ENCODE measurements at regions not wholly inside any gene's neighbourhood (a gene's known extent, or its start where the extent isn't known, plus 50 kb on each side); places are given as distances from the start of the nearest gene placed in this dataset.

GRCh38 chr2:144151851-144152250 is 368.1 kb downstream of the ZEB2 start:
- no peak for DNase-seq

- no peak for DNase-seq
Observed at GRCh38 chr2:144151405-144151804, 368.5 kb downstream of the ZEB2 start.

GRCh38 chr2:144147356-144147755 is 372.6 kb downstream of the ZEB2 start:
- DNase-seq: no peak

GRCh38 chr2:144146876-144147275 is 373.0 kb downstream of the ZEB2 start:
- no peak for DNase-seq

DNA sequence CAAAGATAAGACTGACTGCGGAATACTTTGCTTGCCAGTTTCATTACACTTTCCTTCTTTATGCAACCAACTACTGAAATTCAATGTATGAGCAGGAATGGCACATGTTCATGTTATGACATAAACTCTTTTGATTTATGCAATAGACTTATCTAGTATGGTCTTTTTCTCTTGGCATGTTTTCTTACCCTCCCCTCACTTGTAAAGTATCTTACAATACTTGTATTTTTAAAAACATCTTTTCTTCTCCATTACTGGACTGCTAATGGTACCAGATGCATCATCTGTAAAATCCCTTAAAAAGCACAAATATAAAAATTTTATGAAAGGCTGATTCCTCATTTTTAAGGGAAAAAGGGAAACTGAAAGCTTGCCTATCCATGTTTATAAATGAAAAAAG is 373.8 kb downstream of the ZEB2 start:
- no peak for DNase-seq

DNA sequence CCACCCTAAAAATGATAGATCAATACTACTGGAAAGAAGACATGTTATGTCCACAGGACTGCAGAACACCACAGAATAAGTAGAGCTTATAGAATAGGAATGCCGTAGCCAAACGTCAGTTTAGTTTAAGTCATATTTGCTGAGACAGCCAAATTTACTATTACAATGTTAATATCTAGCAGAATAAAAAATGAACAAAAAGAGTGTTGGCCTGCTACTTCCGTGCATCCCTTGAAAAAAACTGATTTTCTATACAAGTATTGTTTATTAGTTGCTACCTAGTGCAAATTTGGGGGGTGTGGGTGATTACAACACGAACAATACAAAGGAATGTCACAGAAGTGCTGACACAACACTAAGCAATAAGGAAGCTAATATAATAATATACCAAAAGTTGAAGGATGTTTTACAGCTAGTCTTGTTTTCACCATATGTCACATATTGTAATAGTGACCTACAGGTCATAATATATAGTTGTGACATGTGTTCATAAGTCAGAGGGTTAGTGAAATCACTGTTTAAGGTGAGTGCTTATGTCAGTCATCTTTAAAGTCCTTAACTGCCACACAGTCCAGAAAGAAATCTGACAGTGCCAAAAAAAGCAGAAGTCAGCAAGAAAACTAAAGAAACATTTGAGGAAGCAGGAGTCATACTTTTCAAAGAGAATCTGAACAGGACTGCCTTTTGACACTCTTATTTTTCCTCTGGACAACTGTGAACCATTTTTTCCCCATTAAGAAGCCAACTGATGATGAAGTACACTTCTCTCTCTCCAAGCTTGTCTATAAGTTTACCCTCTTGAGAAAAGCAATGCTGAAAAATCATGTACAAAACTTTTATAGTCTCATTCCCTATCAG is 376.4 kb downstream of the ZEB2 start:
- DNase-seq: no peak

DNA sequence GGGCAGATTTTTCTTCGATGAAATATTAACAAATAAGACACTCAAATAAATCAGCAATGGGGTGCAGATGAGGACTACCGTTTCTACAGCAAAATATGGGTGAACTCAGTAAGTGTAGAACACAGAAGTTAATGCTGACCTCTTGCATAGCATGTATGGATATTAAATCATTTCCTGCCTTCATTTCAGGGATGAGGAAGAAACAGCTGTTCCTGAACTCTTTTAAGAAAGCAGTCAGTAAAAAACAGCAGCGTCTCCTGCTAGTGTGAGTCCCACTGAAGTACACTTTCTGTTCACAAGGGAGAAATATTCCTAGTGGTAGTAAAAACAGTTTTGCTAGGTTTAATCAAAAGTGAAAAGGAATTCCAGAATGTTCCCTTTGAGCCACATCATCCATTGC is 379.0 kb downstream of the ZEB2 start:
- no peak for DNase-seq

DNA sequence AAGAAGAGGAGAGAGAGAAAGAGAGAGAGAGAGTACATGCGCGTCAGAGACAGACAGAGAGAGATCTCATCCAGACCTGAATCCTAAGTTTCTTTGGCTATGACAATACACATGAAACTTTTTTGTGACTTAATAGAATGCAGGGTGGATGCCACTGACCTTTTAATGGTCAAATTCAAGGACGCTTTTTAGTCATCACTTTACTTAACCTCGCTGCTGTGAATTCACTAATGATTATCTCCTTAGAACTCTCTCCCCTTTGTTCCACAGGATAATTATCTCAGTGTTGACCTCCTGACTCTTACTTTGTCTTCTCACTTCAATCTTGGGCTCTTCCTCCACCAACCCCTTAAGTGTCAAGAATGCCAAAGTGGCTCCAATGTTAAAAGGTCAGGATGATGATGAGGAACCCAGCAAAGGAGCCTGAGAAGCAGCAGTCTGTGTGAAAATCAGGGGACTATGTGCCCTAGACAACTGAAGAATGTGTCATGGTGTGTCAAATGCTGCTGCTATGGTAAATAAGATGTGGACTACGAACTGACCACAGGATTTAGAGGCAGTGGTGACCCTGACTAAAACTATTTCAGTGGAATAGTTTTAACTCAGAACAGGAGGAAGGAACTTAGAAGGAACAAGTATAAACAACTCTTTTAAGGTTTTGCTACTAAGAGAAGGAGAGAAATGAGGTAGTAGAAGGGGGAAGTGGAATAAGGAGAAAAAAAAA is 382.1 kb downstream of the ZEB2 start:
- DNase-seq: no peak

DNA sequence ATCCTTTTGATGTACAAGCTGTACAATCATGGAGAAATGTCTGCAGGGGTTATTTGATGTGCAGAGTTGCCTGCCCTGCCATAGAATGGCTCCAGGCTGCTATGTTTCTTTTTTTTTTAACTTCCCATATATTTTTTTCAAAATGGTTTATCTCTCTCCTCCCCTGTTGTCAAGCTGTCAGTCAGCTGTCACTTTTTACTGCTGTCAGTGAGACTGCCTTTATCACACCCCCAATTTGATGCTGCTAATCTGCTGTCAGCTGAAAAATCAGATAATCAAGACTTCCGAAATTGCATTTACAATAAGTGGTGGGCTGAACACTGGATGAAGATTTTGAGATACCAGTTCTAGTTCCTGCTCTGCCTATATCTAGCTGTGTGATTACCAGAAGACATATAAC is 382.6 kb downstream of the ZEB2 start:
- no peak for DNase-seq

GRCh38 chr2:144136297-144137010 is 383.5 kb downstream of the ZEB2 start:
- no peak for DNase-seq

GRCh38 chr2:144133936-144134665 is 385.8 kb downstream of the ZEB2 start:
- DNase-seq: no peak

GRCh38 chr2:144132357-144132756 is 387.6 kb downstream of the ZEB2 start:
- DNase-seq: no peak

GRCh38 chr2:144131042-144131441 is 388.9 kb downstream of the ZEB2 start:
- DNase-seq: no peak

GRCh38 chr2:144130551-144130950 is 389.4 kb downstream of the ZEB2 start:
- DNase-seq: no peak

- DNase-seq: no peak
Observed at GRCh38 chr2:144128130-144128746, 391.7 kb downstream of the ZEB2 start.

DNA sequence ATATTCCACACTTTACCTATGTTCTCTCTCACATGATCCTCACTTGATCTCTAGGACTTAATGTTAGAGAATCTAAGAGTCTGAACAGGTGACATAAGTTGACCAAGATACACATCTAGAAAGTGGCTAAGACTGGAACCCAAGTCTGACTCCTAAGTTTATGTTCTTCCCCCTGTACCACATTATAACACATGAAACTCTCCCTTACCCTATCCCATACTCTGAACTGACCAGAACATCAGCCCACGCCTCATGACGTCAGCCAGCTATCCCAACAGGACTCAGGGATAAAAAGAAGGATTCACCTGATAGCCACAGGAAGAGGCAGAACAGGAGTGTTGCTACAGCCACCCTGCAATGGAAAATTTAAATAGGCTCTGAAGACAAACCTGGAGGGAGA is 392.2 kb downstream of the ZEB2 start:
- DNase-seq: no peak

DNA sequence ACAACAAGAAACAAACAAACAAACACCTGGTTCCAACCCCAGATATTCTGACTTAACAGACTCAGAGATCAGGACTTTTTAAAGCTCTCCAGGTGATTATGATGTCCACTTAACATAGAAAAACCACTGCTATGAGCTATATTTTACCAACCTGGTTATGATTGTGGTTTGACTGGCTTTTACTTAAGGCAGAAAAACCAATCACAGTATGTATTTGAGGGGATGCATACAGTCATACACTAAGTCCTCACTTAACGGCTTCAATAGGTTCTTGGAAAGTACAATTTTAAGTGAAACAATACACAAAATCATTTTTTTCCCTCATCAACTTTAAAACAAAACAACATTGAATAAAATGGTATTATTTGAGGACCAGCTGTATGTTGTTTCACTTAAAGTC is 393.6 kb downstream of the ZEB2 start:
- no peak for DNase-seq

DNA sequence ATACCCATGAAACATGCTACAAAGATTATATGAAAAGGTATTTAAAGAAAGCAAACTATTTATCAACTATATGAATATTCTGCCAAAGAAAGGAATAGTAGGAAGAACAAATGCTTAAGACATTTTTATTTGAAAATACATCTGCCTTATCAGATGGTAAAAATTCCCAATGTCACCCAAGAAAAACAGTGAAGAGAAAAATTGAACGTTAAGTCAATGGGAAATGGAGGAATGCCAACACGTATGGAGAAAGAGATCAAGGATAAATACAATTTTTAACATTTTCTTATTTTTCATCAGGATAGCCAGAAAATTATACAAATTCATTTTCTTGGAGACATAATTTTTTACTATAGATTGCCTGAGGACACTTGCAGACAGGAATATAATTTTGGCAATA is 394.2 kb downstream of the ZEB2 start:
- no peak for DNase-seq

GRCh38 chr2:144124882-144125281 is 395.0 kb downstream of the ZEB2 start:
- no peak for DNase-seq

- DNase-seq: no peak
Observed at GRCh38 chr2:144120487-144120886, 399.4 kb downstream of the ZEB2 start.

DNA sequence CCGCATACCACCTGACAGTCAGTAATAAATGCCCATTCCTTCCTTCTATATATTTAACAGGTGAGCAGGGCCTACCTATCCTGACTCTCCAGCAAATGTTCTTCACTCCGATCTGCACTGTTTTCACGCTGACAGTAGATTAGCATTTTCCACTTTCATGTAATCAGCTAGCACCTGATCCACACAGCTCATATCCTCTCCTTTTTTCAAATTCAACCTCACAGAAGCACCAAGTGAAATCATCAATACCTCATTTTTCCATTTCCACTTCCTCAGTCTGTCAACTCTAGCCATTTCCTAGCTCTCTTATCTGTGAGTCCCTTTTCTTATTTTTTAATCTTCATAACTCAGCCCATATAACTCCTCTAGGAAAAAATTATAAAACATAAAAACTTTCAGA is 402.8 kb downstream of the ZEB2 start:
- DNase-seq: no peak

- no peak for DNase-seq
Observed at GRCh38 chr2:144115739-144116291, 404.1 kb downstream of the ZEB2 start.
